Cardiac septum (tissue), 1 donor: ENCODE measurements at regions not wholly inside any gene's neighbourhood (a gene's known extent, or its start where the extent isn't known, plus 50 kb on each side); places are given as distances from the start of the nearest gene placed in this dataset.

Experiments used
- DNase-seq: peaks from one replicate; pipeline ENCODE4 v3.0.0-alpha.2; 2020; ENCODE audit warnings: low spot score
- intact Hi-C: fragments of 100-400 bp; cut with DNase I; formaldehyde crosslinking; loops from one replicate; pipeline ENCODE4 v1.14.0; 2022
- donor health status: DM: no; HTN: no; CAD: no.

DNA sequence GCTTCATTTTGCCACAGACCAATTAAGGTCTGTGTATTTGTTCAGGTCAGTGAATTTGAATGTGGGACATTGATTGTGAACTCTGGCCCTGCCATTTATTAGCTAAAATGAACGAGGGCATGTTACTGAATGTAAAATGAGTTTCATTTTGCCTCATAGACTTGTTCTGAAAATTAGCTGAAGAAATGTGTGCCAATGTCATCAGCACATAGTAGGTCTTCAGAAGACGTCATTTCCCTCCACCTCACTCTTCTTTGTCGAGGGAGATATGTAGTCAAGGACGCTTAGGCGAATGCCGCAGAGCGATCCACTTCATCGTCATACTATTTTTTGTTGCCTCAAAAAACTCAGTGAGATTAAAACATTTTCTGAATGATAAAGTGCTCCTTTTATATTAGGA, 291.7 kb downstream of the SMOC2 start:
- DNase-seq, result no peak
- intact Hi-C loops, result no loop called here

DNA sequence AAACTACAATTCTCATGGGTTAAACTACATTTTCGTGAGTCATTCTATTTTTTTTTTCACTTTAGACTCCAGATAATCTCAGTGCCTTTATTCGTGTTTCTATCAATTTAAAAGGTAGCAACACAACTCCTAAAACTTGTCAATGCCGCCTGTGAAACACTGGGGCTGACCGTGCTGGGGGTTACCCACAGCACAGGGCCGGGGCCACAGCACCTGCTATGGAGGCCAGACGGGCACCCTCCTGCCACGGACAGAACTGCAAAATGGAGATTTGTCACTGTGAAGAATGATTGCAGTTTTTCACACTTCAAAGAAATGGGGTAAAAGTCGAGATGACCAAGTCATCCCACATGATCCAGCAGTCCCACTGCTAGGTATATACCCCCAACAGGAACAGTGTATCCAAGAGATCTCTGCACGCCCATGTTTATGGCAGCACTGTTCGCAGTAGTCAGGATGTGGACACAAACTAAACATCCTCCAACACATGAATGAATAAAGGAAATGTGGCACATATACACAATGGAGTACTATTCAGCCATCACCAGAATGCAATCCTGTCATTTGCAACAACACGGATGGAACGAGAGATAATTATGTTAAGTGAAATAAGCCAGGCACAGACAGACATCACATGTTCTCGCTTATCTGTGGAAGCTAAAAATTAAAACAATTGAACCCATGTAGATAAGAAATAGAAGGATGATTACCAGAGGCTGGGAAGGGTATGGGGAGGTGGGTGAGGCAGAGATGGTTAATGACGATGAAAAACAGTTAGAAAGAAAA, 290.1 kb downstream of the SMOC2 start:
- no peak for DNase-seq
- intact Hi-C loops, result no loop called here

DNA sequence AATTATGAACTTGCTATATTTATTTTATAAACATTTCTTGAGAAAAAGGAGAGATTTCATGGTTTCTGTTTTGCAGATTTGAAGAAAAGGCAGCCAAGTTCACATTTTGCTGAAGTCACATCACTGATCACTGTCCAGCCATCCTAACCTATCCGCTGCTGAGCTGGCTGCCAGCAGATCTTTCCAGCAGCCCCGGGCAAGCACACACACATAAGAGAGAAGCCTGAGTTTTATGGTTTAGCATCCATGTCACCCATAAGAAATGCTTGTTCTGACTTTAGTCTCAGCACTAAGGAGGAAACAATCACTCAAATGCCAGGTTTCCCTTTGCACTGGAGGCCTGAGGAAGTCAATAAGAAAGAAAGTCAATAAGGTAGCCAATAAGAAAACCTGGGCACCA, 287.1 kb downstream of the SMOC2 start:
- no peak for DNase-seq
- intact Hi-C loops, result no loop called here

DNA sequence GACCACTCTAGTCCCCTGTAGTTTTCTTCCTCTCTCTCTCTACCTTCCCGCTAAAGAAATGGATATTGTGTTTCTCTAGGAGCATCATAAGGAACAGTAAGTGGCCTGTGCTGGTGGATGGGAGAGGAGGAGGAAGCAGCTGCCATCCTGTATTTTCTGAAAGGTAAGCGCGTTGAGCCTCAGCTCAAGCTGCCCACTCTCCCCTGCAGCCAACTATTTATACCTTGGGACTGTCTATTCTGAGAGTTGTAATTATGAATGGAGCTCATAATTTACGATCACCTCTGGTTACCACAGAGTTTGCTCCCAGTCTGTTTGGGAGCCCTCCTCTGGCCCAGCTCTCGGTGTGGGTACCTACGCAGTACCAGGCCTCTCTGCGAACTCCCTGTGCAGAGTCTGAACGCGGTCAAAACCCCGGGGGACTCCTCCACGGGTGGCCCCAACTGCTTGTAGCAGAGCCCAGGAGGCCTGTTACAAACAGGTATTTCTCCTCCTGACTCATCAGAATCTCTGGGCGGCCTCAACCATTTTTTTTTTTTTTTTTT, 285.4 kb downstream of the SMOC2 start:
- no peak for DNase-seq
- intact Hi-C loops, result no loop called here

DNA sequence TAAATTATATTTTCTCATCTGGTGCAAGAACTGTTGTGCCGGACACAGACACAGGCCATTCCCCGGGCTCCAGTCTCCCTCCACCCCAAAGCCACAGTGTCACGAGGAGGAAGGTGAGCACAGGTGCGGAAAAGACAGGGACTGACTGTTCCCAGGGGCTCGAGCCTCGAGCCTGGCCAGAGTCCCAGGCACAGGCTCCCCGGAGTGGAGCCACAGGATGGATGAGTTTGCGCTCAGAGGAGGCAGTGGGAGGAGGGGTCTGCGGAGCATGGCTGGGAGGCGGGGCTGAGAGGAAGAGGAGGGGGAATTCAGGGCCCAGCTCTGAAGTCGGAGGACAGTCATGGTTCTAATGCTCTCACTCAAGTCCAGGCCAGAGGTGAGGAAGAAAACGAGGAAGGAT, 284.8 kb downstream of the SMOC2 start:
- intact Hi-C loops, result no loop called here
- DNase-seq, result no peak

DNA sequence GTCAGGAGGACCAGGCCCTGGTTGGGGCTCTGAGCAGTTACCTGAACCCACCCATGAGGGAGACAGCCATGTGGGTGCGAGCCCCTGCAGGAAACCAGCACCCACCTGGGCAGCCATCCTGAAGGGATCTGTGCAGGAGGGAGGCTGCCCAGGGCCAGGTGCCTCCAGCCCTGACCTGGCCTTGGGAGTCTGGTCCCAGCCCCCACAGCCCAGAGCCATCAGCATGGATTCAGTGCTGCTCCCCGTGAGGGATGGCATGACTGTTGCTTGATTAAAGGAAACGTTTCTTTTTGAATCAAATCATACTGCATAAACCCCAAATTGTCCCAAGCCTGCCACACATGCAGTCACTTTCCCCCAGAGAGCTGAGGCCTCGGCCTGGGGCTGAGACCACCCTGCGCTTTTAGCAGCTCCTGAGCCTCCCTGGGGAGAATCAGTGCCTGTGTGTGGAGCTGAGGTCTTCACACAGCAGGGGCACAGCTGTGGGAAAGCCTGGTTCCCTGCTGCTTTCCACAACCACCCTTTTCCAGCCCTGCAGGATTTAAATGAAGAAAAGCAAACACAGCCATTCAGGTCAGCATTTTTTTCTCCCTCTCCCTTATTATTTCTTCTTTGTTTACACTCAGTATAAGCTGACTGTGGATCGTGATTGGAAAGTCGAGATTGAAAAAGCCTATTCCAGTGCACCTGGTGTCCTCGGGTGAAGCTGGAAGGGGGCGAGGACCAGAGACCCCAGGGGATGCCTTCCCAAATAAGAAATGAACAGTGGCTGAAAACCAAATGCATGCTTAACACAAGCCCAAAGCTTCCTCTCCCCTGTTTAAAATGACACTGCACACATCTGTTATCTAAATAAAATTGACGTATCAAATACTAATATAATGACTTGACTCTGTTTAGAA, 283.9 kb downstream of the SMOC2 start:
- no peak for DNase-seq
- intact Hi-C loops, result no loop called here

DNA sequence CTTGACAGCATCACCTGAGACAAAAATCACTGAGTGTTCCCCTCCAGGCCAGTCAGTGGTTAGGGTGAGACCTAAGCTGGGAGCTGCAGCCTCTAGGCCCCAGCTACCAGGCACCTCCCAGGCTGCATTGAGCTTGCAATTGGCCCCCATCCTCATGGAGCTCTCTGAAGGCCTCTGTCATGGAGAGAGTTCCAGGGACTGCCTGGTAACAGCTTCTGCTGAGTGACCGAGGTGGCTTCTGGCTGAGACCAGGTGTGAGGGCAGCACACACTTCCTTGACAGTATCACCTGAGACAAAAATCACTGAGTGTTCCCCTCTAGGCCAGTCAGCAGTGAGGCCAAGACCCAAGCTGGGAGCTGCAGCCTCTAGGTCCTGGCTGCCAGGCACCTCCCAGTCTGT, 283.0 kb downstream of the SMOC2 start:
- no peak for DNase-seq
- intact Hi-C loops, result no loop called here

DNA sequence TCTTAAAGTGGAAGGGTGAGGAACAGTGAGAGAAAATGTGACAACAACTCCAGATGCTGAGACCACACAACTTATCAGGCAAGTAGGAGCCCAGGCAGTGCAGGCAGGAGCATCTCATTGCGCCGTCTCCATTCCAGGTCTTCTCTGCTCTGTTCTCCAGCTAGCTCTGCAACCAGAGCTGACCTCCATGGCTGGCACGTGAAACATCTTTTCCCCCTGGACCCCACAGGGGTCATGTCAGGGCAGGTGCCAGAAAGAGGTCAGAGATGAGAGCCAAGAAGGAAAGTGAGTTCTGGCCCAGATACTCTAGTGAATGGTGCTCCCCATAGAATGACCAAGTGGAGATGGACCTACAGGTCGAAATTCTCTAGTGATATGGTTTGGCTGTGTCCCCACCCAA, 281.4 kb downstream of the SMOC2 start:
- no peak for DNase-seq
- intact Hi-C loops, result no loop called here

DNA sequence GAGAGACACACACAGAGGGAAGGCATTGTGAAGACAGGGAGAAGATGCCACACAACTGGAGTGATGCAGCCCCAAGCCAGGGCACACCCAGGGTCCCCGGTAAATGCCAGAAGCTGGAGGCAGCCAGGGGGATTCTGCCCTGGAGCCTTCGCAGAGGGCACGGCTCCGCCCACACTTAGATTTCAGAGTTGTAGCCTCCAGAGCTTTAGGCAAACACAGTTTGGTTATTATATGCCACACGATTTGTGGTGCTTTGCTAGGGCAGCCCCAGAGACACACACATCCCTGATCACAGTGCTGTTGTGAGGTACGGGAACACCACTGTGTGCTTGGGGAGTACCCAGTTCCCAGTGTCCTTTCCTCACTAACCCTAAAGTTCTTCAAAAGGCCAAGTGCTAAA, 280.6 kb downstream of the SMOC2 start:
- intact Hi-C loops, result no loop called here
- DNase-seq, result no peak

DNA sequence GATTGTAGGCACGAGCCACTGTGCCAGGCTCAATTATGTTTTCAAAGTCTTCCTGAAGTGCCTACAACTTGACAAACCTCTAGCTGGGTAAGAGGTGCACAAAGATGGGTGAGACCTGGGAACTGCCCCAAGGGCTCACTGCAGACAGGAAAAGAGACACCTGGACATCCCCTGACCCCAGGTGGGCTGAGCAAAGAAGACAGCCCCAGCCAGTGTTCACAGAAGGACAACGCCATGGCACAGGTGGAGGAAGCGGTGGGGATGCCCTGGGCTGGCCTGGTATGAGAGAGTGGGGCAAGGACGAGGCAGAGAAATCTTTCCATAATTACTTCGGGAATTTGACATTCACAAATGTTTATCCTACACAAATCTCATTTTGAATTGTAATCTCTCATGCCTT, 278.9 kb downstream of the SMOC2 start:
- intact Hi-C loops, result no loop called here
- DNase-seq, result no peak

DNA sequence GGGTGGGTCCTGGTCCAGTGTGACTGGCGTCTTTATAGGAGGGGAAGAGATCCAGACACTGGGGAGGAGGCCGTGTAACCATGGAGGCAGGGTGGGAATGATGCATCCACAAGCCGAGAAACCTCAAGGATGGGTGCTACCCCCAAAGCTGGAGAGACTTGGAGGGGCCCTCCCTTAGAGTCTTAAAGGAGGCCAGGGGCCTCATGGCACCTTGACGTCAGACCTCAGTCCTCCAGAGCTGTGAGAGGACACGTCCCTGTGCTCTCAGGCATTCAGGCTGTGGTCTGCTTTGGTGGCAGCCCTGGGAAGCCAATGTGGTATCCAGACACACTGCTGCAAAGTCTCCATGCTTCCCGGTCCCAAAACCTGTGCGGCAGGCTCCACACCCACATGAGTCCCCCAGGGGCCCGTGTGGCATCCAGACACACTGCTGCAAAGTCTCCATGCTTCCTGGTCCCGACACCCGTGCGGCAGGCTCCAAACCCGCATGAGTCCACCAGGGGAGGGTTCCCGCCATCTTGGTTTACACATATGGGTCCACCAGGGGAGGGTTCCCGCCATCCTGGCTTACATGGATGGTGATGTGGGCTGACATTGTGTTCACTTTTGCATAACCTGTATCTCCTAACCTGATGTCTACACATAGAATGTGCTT, 278.0 kb downstream of the SMOC2 start:
- intact Hi-C loops, result no loop called here
- no peak for DNase-seq
